ENCODE measurements at regions not wholly inside any gene's neighbourhood (a gene's known extent, or its start where the extent isn't known, plus 50 kb on each side); places are given as distances from the start of the nearest gene placed in this dataset.

DNA sequence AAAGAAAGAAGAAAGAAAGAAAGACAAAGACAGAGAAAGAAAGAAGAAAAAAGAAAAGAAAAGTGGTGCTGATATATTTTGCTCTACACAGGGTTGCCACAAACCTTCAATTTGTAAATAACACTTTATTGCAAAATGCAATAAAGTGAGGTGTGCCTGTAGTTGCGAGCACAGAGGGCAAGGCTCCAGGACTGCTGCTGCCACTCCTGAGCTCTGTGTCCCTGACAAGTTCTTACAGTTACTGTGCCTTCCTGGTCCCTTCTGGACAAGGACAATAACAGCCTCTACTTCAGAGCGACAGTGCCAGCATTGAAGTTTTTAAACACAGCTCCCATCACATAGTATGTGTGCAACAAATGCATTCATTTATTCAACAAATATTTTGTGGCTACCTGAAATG, 148.1 kb downstream of the AXIN2 start:
- intact Hi-C loops (cut with DNase I, micrococcal nuclease): loop anchor here in 1 of 2 donors (10.0 kb wide), 1 partner anchor 49 kb away; no protein-coding TSS in a partner anchor
- no peak overlapping the region for H3K4me3 ChIP-seq
- DNase-seq (peak; percentile 77 to 84 (median 83)), ATAC-seq (peak; percentile 96)
- H3K36me3 ChIP-seq (ENCODE audit: low read depth): no peaks in the 10 kb centered on the region
- H3K9me3 ChIP-seq: no peaks in the 10 kb centered on the region
- peaks cover 10% of the 10 kb centered on the region for H3K4me1 ChIP-seq (ENCODE audit: low read depth)
- TF ChIP-seq, protein P1, sequence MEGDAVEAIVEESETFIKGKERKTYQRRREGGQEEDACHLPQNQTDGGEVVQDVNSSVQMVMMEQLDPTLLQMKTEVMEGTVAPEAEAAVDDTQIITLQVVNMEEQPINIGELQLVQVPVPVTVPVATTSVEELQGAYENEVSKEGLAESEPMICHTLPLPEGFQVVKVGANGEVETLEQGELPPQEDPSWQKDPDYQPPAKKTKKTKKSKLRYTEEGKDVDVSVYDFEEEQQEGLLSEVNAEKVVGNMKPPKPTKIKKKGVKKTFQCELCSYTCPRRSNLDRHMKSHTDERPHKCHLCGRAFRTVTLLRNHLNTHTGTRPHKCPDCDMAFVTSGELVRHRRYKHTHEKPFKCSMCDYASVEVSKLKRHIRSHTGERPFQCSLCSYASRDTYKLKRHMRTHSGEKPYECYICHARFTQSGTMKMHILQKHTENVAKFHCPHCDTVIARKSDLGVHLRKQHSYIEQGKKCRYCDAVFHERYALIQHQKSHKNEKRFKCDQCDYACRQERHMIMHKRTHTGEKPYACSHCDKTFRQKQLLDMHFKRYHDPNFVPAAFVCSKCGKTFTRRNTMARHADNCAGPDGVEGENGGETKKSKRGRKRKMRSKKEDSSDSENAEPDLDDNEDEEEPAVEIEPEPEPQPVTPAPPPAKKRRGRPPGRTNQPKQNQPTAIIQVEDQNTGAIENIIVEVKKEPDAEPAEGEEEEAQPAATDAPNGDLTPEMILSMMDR (IDR thresholded peaks at IDR 0.05): no peak

DNA sequence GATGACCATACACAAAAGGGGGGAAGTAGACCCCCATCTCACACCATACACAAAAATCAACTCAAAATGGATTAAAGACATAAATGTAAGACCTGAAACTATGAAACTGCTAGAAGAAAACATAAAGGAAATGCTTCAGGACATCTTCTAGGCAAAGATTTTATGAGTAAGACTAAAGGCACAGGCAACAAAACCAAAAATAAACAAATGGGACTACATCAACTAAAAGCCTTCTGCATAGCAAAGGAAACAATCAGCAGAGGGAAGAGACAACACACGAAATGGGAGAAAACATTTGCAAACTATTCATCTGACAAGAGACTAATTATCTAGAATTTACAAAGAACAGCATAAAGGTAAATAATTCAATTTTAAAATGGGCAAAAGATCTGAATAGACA, 152.1 kb downstream of the AXIN2 start:
- no peak for ATAC-seq
- TF ChIP-seq, protein P1 (IDR thresholded peaks at IDR 0.05): no peak
- Histone ChIP-seq H3K9me3 (no peaks in the 10 kb centered on the region), H3K36me3 (ENCODE audit: low read depth) (no peaks in the 10 kb centered on the region), H3K4me3 (no peak overlapping the region), H3K4me1 (ENCODE audit: low read depth) (peaks cover 3% of the 10 kb centered on the region)
- intact Hi-C loops (cut with DNase I, micrococcal nuclease): no loop called here
- DNase-seq: no peak

DNA sequence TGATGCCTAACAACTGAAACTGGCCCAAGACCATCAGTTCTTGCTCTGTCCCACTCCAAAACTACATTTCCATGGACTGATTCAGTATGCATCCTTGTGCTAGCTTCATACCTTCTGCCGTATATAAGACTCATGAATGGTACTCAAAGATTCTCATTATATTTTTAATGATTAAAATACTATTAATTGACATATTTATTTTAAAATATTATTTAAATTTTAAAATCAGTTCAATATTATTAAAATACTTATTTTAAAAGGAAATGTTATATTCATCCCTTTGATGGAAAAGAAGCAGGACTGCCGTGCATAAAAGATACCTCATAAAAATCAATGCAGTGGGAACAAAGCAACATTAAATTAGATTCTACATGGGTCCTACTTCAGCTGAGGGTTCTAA, 153.4 kb downstream of the AXIN2 start:
- no peaks in the 10 kb centered on the region for H3K36me3 ChIP-seq (ENCODE audit: low read depth)
- H3K4me1 ChIP-seq (ENCODE audit: low read depth): peaks cover 2% of the 10 kb centered on the region
- no peak for ATAC-seq
- no peak for DNase-seq
- TF ChIP-seq, protein P1 (IDR thresholded peaks at IDR 0.05): no peak
- intact Hi-C loops (cut with DNase I, micrococcal nuclease): no loop called here
- H3K4me3 ChIP-seq: no peak overlapping the region
- H3K9me3 ChIP-seq: no peaks in the 10 kb centered on the region

DNA sequence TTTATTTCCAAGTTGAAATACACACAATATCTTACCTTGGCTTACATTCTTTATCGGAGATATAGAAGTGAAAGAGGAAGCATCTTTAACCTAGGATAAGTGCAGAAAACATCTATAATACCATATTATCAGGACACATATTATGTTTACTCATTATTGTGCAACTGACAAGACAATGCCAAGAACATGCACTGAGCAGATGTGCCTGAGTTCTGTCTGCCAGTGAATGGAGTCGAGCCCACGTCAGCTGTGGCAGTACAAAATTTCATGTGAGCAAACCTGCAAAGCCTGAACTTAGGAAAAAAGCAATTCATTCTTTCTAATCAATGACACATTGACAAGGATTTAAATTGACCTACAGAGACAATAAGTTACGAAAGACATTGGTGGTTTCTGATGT, 154.4 kb downstream of the AXIN2 start:
- H3K4me1 ChIP-seq (ENCODE audit: low read depth): no peaks in the 10 kb centered on the region
- H3K36me3 ChIP-seq (ENCODE audit: low read depth): no peaks in the 10 kb centered on the region
- intact Hi-C loops (cut with DNase I, micrococcal nuclease): no loop called here
- H3K9me3 ChIP-seq: no peaks in the 10 kb centered on the region
- ATAC-seq (no peak), DNase-seq (no peak)
- H3K4me3 ChIP-seq: no peak overlapping the region
- TF ChIP-seq, protein P1 (IDR thresholded peaks at IDR 0.05): no peak

DNA sequence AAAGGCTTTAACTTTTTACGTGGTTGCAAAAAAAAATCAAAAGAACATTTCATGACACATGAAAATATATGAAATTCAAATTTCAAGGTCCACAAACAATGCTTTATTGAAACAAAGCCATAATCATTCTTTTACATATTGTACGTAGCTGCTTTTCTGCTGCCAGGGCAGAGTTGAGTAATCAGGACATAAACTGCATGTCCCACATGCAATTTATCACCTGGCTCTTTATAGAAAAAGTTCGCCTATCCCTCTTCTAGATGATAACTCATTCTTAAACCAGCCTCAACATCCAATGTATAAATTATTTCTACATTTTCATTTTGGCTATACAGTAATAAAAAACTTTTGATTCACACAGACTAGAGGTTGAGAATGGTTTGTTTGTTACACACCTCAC, 154.9 kb downstream of the AXIN2 start:
- Histone ChIP-seq H3K4me3 (no peak overlapping the region), H3K36me3 (ENCODE audit: low read depth) (no peaks in the 10 kb centered on the region), H3K4me1 (ENCODE audit: low read depth) (no peaks in the 10 kb centered on the region), H3K9me3 (no peaks in the 10 kb centered on the region)
- TF ChIP-seq, protein P1 (IDR thresholded peaks at IDR 0.05): no peak
- peak; percentile 46 for ATAC-seq
- intact Hi-C loops (cut with DNase I, micrococcal nuclease): no loop called here
- no peak for DNase-seq

DNA sequence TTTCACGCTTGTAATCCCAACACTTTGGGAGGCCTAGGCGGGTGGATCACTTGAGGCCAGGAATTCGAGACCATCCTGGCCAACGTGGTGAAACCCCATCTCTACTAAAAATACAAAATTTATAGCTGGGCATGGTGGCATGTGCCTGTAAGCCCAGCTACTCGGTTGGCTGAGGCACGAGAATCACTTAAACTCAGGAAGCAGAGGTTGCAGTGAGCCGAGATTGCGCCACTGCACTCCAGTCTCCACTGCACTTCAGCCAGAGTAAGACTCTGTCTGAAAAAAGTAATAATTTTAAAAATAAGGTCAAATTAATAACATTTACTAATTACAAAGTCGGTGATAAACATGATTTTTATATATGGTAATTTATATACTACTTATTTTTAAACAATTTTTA, 155.9 kb downstream of the AXIN2 start:
- intact Hi-C loops (cut with DNase I, micrococcal nuclease): no loop called here

More for the DNA sequence above, 155.9 kb downstream of the AXIN2 start:
- no peak overlapping the region for H3K4me3 ChIP-seq
- no peak for ATAC-seq
- TF ChIP-seq, protein P1 (IDR thresholded peaks at IDR 0.05): no peak
- H3K9me3 ChIP-seq: no peaks in the 10 kb centered on the region
- no peaks in the 10 kb centered on the region for H3K36me3 ChIP-seq (ENCODE audit: low read depth)
- no peak for DNase-seq
- no peaks in the 10 kb centered on the region for H3K4me1 ChIP-seq (ENCODE audit: low read depth)

Measured in mucosa of descending colon (tissue), 3 donors.